GM21423 (cell line): ENCODE measurements at regions not wholly inside any gene's neighbourhood (a gene's known extent, or its start where the extent isn't known, plus 50 kb on each side); places are given as distances from the start of the nearest gene placed in this dataset.

Experiments
- ATAC-seq: cut with Tn5 transposase; IDR thresholded peaks from one replicate; pipeline ENCODE4 v1.9.1; 2021; ENCODE audit warnings: mild to moderate bottlenecking, moderate library complexity; ENCODE audit not compliant: unreplicated experiment

DNA sequence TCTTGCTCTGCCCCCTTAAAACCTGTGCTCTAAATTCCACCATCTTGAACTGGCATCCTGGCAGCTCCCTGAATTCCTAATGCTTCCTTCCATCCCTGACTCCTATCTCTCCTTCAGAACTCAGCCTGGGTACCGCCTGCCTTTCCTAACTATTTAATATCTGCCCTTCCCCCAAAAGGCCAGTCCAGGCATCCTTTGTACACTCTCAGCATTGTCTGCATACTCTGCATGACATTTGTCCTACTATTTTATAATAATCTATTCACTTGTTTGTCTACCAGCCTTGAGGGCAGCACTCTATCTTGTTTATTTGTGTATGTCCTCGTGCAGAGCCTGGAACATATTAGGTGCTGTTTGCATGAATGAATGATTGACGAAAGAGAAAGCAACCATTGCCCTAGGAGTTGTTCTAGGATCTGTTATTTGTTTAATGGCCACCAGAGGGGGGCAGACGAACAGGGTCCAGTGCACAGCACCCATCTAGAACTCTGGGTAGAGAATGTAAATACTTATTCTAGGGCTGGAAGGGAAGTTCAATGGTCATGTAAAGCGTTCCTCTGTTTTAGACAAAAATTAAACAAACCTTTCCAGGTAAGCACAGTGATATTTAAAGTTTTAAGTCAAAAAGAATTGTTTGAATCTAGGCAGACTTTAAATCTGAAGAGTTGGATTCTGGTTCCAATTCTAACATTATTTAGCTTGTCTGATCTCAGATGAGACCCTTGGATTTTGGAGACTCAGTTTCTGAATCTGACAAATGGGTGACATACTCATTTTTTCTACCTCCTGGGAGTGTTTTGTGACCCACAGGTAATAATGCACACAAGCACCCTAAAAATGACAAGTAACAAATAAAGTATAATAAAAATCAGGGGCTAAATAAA, 125.8 kb upstream of the GALNT15 start:
- peak; percentile 97 for ATAC-seq

DNA sequence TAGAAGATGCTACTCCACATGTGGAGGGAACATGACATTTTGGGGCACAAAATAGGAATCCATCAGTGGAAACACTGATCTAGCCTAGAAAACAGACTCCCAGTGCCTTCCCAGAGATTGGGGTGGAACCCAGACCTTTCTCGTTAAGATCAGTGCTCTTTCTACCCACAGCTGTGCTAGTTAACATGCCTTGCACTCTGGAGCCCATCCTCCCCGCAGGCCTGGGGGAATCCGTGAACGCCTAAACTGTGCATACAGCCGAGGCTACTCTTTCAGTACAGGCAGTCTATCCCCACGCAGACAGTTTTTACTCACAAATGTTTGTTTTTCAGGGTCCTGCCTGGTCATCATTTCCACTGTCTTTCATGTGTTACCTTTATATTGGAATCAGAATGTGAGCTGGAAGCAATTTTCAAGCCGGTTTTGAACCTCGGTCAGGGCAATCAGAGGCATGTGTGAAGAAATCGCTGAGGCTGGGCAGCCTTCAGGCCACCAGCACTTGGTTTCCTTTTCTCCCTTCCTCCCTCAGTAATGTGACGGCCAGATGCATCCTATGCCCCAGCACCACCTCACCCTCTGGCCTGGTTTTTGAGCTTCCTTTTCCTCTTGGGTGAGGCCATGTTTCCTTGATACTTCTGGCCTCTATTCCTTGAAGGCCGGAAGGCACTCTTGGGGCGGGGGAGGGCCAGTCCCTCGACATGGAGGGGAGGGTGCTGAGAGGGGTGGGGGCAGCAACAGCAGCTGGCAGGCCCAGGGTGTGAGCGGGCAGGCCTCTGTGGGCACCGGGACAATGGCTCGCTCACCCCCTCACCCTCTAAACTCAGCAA, 123.6 kb upstream of the GALNT15 start:
- no peak for ATAC-seq

DNA sequence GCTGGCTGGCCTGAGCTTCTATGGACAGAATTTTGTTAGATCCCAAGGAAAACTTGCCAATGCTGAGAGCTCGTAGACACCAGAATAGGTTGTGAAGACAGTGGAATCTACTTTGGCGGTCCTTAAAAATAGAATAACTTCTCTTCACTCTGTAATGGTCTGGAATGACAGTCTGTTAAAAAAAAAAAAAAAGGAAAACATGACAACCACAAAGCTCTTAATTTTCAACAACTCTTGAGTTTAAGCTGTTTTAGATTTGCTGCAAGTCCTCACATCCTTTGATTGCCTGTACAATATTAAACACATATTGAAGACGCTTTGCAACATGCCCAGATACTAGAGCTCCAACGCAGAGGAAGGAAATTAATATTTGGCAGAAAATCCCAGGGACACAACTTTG, 122.8 kb upstream of the GALNT15 start:
- ATAC-seq: no peak

DNA sequence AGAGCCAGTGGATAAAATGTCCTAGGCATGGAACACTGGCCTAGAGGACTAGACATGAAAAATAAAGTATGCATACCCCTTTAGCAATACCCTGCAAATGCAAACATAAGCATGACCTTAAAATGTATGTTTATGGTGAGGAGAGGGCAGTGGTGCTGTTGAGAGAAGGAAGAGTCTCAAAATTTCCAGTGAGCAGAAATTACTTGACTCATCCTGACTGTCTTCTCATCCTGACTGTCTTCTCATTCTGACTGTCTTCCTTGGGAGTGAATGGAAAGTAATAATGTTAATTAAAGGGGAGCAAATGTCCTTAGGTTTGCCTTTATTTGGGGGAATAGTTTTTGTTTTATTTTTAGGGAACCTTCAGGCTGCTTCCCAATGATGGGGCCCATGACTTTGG, 121.5 kb upstream of the GALNT15 start:
- no peak for ATAC-seq

DNA sequence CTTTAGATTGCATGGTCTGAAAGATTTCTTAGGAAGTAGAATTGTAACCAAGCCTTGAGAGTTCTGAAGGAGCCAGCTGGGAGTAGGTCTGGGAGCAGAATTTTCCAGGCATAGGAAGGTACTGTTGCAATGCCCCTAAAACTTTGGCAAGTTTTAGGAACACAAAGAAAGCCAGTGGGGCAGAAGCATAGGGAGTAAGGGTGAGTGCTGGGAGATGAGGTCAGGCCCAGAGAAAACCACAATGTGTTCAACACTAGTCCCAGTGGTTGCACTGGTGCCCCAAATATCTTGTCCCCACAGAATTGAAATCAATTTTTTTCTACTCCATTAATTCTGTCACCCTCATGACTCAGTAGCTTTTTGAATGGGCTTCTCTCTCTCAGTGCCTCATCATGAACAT, 120.7 kb upstream of the GALNT15 start:
- no peak for ATAC-seq

DNA sequence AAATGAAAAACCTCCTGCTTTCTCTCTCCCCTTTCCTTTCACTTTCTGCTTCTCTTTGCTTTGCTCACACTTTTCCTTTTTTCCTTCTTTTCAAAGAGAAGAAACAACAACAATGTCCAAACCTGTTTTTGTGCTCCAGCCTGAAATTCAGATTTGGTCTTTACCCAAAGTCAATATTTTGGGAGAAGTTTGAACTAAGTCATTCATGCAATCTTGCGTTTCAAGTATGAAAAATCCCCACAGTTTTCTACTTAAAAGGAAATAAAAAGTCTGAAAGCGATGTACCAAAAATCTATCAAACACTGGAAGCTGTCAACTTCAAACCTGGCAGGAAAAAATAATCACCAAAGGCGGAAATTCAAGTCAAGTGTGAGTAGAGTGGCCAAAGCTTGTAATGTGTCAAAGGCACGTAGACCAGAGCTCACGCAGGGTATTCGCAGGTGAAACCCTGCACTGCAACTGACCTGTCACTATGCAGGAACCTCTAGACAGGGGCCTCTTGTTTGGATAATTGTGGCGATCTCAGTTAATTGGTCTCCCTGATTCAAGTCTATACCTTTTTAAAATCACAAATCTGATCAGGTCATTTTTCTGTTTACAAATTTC, 118.8 kb upstream of the GALNT15 start:
- ATAC-seq: no peak

DNA sequence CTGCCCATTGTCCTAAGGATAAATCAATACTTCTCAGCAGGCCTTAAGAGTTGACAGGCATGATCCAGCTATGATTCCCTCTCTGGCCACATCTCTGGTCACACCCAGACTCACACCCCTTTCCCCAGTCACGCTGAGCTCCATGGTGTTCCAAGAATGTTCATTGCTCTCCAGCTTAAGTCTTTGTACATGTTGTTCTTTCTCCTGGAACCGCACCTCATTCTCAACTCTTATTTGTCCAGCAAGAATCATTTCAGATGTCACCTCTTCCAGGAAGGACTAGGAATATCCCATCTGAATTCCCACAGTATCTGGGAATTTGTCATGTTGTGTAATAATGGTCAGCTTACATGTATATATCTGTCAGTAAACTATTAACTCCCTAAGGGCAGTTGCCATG, 118.3 kb upstream of the GALNT15 start:
- no peak for ATAC-seq

DNA sequence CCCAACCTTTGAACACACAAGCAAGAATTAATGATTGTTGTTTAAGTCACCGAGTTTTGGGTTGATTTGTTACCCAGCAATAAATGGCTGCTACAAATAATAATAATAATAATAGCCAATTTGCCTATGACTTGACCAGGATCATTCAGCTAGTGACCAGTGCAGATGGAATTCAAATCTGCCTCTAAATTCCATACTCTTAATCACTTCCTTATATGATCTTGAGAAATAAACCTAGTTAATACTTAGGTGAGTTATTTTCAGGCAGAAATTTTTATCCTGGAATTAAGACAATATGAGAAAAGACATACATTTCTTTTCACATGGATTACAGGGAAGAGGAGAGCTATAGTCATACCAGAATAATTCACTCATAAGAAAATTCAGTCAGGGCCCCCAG, 116.0 kb upstream of the GALNT15 start:
- ATAC-seq: no peak

DNA sequence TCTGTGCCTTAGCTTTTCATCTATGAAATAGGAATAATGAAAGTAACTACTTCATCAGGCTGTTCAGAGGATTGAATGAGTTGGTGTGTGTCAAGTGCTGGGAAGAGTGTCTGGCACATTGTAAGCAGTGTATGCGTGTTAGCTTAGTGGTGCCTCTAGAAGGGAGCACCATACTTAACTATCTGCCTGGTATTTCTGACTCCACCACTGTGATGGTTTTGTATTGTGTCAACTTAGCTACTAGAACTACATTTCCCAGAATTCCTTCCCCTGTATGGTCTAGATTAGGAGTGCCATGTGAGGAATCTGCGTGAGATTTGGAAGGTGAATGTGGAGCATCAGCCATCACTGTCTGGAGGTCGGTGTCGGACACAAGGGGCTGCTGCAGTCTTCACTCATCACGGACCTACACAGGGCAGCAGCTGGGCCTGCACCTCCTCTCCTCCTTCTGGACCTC, 115.4 kb upstream of the GALNT15 start:
- ATAC-seq: no peak

DNA sequence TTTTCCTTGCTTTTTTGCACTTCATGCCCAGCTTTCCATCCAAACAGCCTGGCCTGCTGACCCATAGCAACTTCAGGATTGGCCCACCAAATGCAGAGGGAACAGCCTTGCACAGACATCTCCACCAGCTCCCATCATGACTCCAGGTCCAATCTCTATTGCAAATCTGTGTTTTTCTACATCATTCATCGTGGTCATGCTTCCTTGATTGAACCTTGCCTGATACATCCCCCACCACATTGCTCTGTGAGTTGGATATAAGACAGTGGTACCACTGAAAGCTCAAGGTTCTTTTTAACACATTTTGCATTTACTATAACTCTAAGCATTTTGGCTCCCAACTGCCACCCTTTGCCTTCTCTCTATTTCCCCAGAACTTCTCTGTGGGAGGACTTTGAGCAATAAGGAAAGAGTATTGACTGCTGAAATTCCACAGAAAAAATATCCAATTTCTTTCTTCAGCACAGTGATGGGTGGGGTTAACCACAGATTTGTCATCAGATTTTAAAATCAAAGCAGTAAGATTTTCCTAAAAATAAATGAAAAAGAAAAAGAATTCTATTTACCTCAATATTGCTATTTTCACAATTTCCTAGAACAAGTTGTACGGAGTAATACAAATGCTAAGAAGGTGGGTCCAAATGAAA, 114.6 kb upstream of the GALNT15 start:
- ATAC-seq: no peak

DNA sequence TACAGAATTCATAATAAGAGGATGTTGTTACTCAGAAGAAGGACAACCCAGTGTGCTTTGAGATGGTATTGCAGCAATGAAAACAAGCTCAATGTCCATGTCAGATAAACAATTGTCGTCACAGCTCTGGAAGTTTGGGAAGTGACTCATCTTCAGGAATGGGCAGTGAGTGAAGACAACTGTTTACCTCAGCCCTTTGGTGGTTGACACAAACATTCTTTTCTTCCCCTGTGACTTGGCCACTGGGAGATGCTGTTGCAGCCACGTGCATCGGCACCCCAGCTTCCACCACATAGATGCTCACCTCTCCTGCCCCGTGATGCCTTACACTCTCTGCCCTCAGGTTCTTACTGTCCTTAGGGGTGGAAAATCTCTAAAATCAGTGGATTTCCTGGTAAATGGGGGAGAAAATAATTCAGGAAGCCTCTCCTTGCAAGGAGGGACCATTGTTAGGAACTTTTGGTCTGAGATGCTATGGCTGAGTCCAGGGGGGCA, 114.1 kb upstream of the GALNT15 start:
- ATAC-seq: no peak

DNA sequence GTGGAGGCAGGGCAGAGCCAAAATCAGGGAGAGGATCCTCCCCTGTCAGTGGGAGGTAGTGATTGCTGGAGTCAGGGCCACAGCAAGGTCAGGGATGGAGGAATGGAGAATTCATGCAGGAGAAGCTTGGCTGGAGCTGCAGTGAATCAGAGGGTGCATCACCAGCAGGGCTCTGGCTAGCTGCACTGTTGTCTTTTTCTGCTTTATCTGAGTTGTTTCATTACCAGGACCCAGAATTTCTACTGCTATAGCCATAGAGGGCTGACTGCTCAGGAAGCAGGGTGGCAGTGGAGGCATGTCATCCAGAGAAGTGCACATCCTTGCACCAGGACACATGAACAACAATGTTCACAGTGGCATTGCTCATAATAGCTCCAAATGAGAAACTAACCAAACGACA, 113.5 kb upstream of the GALNT15 start:
- ATAC-seq: no peak

DNA sequence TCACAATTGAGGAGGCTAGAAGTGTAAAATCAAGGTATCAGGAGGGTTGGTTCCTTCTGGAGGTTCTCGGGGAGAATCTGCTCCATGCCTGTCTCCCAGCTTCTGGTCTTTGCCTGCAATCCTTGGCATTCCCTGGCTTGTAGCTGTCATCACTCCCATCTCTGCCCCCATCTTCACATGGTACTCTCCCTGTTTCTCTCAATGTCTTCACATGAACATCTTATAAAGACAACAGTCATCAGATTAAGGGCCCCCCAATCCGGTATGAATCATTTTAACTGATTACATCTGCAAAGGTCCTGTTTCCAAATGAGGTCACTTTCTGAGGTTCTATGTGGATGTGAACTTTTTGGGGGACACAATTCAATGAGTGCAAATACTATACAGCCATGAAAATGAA, 113.0 kb upstream of the GALNT15 start:
- no peak for ATAC-seq

DNA sequence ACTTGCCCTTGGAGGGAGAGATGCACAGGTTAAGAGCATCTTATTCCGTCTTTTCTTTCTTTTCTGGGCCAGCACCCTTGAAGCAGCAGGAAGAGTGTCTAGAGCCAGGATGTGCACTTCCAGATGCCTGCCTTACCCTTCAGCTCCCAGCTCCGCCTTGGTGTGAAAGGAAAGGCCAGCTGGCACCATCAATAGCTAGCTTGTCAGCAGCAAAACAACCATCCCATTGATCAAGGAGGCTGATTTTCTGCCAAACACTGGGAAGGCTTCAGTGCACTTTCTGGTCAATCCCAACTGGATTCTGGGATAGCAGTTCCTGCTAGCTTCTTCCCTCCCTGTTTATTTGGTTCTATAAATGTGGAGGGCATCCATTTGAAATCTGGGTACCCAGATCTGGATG, 110.9 kb upstream of the GALNT15 start:
- no peak for ATAC-seq

DNA sequence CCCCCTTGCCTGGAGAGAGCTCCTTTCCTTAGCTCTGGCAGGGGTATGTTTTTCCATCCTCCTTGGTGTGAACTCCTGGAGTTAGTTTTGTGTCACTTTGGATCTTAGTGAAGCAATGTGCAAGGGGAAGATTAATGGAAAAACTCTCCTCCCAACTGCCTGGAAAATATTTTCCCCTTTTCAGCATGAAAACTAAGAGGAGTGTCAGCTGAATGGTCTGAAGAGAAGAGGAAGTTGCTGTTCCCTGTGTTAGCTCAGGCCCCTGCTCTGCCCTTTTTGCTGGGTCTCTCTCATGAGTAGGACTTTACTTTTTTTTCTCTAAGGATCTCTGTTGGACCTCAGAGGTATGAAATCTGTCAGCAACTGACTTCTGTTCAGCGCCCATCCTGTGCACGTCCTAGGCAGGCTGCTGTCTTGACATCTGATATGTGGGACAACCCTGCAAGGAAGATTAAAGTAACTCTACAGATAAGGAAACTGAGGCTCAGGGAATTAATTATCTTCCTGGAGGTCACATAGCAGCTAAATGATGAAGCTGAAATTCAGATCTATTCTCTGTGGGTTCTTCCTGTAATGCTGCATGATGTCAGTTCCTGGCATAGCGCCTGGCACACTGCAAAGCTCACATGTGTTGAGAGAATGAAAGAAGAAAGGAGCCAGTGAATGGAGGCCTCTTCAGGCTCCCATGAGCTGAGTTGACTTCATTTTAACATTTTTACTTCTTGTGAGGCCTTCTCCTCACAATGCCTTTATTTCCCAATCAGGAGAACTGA, 109.7 kb upstream of the GALNT15 start:
- no peak for ATAC-seq

DNA sequence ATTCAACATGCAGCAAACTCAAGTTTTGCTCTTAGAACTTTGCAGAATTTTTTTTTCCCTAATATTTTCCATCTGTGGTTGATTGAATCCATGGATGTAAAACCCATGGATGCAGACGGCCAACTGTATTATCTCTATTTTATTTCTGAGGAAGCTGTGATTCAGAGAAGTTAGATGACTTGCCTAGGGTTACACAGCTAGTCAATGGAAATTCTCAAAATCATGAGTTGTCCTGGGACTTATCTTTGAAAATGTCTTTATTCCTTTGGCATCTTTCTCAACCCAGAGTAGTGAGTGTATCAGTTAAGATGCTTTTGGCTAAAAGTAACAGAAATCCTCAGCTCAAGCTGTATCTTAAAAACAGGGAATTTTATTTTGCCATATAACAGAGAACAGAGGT, 107.9 kb upstream of the GALNT15 start:
- ATAC-seq: no peak

DNA sequence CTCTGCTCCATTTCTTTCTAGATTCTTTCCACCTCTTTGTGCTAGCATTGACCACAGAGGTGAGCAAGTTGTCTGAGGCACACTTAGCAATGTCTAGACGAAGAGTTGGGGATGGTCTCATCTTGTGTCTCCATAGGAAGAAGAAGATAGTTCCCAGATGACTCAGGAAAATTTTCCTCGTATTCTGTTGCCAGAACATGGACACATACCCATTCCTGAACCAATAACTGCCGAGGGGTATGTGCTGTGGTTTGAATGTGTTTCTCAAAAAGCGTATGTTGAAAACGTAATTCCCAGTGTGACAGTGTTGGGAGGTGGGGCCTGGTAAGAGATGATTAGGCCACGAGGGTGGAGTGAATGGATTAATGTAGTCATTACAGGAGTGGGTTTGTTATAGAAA, 107.5 kb upstream of the GALNT15 start:
- no peak for ATAC-seq

DNA sequence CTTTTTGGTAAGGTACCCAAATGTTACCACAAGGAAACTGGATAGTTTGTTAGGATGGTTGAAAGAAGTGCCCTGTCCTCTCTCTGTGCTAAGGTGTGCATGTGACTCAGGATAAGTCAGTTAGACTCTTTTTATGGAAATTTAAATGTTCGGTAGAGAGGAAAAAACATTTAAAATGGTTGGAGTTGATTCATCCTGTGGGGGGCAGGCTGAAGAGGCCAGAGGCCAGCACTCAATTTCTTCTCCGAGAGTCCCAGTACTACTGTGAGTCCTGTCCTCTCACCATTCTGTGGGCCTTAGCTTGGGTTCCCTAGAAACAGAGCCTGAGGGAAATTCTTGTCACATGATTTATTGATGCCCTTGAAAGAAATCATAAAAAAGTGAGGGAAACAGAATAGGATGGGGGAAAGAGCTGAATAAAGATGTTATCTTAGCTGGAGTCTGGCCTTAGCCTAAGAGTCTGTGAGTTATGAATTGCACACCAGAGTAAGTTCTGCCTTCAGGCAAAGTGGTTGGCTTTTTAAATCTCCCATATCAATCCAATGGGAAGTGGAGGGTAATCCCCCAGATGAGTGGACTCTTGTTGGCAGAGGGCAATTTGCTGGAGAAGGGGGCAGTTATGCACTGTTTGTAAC, 106.5 kb upstream of the GALNT15 start:
- ATAC-seq: no peak

DNA sequence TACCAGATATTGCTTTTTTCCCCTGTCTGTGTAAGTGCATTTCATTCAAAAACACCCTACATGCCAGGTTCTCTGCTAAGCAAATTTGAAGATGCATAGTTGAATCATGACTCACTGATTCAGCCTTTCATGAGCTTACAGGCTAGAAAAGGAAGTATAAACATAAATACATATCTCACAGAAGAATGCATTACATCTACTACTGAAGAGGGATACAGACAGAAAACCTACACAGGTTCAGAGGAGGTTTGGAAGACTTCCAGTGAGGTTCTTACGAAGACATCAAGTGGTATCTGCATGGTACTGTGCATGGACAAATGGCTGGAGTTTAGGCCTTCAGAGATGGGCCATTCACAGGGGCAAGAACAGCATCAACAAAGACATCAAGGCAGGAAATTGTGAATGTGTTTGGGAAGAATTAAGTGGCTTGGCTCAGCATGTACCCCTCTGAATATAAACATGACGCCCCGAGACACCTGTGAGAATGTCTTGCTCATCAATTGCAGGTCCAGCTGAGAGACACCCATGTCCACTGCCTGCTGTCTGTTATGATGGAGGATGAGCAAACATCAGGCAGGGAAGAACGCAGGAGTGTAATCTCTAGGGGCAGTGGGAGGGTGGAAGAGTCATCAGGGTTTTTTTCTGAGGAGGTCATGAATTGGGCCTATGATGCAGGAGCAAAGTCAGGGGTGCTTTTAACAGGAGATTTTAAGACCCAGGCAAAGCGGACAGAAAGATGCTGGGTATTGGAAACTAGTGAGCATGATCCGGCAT, 105.1 kb upstream of the GALNT15 start:
- no peak for ATAC-seq
